Natural killer cell (primary cell): ENCODE measurements at regions not wholly inside any gene's neighbourhood (a gene's known extent, or its start where the extent isn't known, plus 50 kb on each side); places are given as distances from the start of the nearest gene placed in this dataset.

Experiments
- ATAC-seq, 3 donors: fragments of 150-1000 bp in 2 of 3; fragments of 200-7000 bp in 1 of 3; cut with Tn5 transposase; 1 replicate in 1 of 3; 2 replicates in 2 of 3; pipeline ENCODE4 v1.10.0; 2021; ENCODE audit warnings: mild to moderate bottlenecking in 2 of 3, moderate library complexity in 2 of 3
- DNase-seq, 2 donors: peaks; one replicate each; pipeline versions ENCODE4 v3.0.0 to v3.0.0-alpha.2; 2013 to 2021; ENCODE audit warnings: mixed read lengths in 1 of 2
- H3K27ac ChIP-seq: one replicate; pipeline ENCODE4 v1.5.1; 2013; ENCODE audit warnings: mild to moderate bottlenecking, low read length
- H3K27me3 ChIP-seq: one replicate; pipeline ENCODE4 v1.6.1; 2013; ENCODE audit warnings: low read length; ENCODE audit not compliant: control insufficient read depth, insufficient read depth
- H3K36me3 ChIP-seq: one replicate; pipeline ENCODE4 v1.6.1; 2013; ENCODE audit warnings: low read length; ENCODE audit not compliant: control insufficient read depth, insufficient read depth
- H3K4me1 ChIP-seq: one replicate; pipeline ENCODE4 v1.6.1; 2013; ENCODE audit warnings: low read length; ENCODE audit not compliant: control insufficient read depth, insufficient read depth
- H3K4me3 ChIP-seq: one replicate; pipeline ENCODE4 v1.5.1; 2013; ENCODE audit warnings: low read length
- H3K9me3 ChIP-seq: one replicate; pipeline ENCODE4 v1.6.1; 2013; ENCODE audit warnings: low read length; ENCODE audit not compliant: control insufficient read depth, insufficient read depth
- H3K27ac Mint-ChIP-seq, 2 donors: one replicate each; pipeline ENCODE4 v1.8.0; 2022; ENCODE audit warnings: mild to moderate bottlenecking in 2 of 2, mixed read lengths in 2 of 2, moderate library complexity in 1 of 2
- H3K27me3 Mint-ChIP-seq, 2 donors: one replicate each; pipeline ENCODE4 v1.8.0; 2022; ENCODE audit warnings: low read depth in 2 of 2, mixed read lengths in 2 of 2
- H3K36me3 Mint-ChIP-seq: one replicate; pipeline ENCODE4 v1.8.0; 2022; ENCODE audit warnings: mixed read lengths
- H3K4me1 Mint-ChIP-seq, 2 donors: one replicate each; pipeline ENCODE4 v1.8.0; 2022; ENCODE audit warnings: mixed read lengths in 2 of 2
- H3K4me3 Mint-ChIP-seq: one replicate; pipeline ENCODE4 v1.8.0; 2022; ENCODE audit warnings: mild to moderate bottlenecking, moderate library complexity, mixed read lengths
- H3K9me3 Mint-ChIP-seq, 2 donors: one replicate each; pipeline ENCODE4 v1.8.0; 2022; ENCODE audit warnings: mixed read lengths in 2 of 2
- CTCF ChIP-seq: fragments of 200-600 bp; IDR thresholded peaks from one replicate; pipeline ENCODE4 v1.8.0; 2022; ENCODE audit warnings: antibody characterized with exemption
- WGBS: methylation state at CpG from one replicate; pipeline ENCODE4 v1.1.7; 2013; ENCODE audit warnings: missing lambda C conversion rate; ENCODE audit not compliant: insufficient coverage; 5-methylcytosine and 5-hydroxymethylcytosine counted together
- intact Hi-C: fragments of 100-400 bp; cut with micrococcal nuclease; formaldehyde crosslinking; loops from one replicate; pipeline ENCODE4 v1.14.2; 2022

- no peak overlapping the region for H3K4me3 Mint-ChIP-seq
- no peaks in the 10 kb centered on the region for H3K36me3 Mint-ChIP-seq
- peaks cover 10 to 17% of the 10 kb centered on the region in 2 donors for H3K9me3 Mint-ChIP-seq
- no peaks in the 10 kb centered on the region for H3K9me3 ChIP-seq
- WGBS, result 70% methylated on average over 1 of the region's 2 CpGs
- H3K27me3 ChIP-seq, result no peaks in the 10 kb centered on the region
- H3K4me3 ChIP-seq, result no peak overlapping the region
- no peaks in the 10 kb centered on the region for H3K4me1 ChIP-seq
- no peaks in the 10 kb centered on the region for H3K4me1 Mint-ChIP-seq
- ATAC-seq, result no peak
- no peaks in the 10 kb centered on the region for H3K36me3 ChIP-seq
- no peak overlapping the region for H3K27ac Mint-ChIP-seq
- no peak for TF ChIP-seq CTCF
- intact Hi-C loops, result no loop called here
- no peaks in the 10 kb centered on the region for H3K27me3 Mint-ChIP-seq
- DNase-seq, result no peak
- H3K27ac ChIP-seq, result no peak overlapping the region
These were observed 849.4 kb downstream of the LRRTM4 start for GRCh38 chr2:76672798-76673197.

DNA sequence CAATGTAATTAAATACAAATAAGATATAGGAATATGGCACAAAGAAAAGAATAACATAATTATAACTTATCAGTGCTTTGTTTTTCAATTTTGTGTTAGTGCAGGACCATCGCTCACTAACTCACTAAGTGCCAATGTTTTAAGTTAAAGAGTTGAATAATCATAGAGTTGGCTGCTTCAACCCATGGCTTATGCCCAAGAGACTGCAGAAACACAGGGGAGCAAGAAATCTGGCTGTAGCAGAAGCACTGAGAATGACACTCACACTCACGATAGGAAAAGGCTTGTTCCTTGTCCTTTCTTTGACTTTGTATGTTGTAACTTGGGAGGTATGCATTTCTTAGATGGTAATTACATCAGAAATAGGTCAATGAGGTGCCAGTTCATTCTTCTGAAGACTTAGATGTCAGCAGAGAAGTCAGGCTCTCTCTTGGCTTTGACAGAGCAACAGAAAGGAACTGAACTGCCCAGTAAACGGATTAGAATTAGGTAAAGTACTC, 852.2 kb downstream of the LRRTM4 start:
- H3K4me1 Mint-ChIP-seq, result no peaks in the 10 kb centered on the region
- WGBS, result 93% methylated on average over 3 of the region's 3 CpGs

DNA sequence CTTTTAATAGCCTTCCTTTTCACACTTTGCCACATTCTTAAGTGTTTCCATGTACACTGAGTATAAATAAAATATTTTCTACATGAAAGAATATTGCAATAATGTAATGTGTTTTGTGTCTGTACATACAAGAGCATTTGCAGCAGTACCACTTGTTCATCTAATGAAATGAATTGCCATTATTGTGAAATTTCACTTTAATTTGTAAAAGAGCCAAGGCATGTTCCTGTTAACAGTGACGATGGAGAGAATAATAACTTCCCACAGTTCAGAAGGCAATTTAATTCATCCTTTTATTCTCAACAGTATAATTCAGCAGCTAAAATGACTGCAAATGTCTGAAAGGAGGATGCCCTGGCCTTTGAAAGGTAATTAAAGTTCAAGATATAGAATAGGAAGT, 853.9 kb downstream of the LRRTM4 start:
- H3K27ac Mint-ChIP-seq, result no peak overlapping the region
- H3K36me3 ChIP-seq, result no peaks in the 10 kb centered on the region
- H3K4me1 ChIP-seq, result no peaks in the 10 kb centered on the region
- no peak for TF ChIP-seq CTCF
- no peak overlapping the region for H3K27ac ChIP-seq
- no peak overlapping the region for H3K4me3 ChIP-seq
- DNase-seq (no peak), ATAC-seq (no peak)
- 80% methylated on average over 1 of the region's 1 CpG for WGBS
- H3K9me3 Mint-ChIP-seq, result peaks cover 15 to 18% of the 10 kb centered on the region in 2 donors
- no peaks in the 10 kb centered on the region for H3K4me1 Mint-ChIP-seq
- no peak overlapping the region for H3K4me3 Mint-ChIP-seq
- H3K9me3 ChIP-seq, result no peaks in the 10 kb centered on the region
- H3K27me3 Mint-ChIP-seq, result no peaks in the 10 kb centered on the region
- no peaks in the 10 kb centered on the region for H3K36me3 Mint-ChIP-seq
- H3K27me3 ChIP-seq, result no peaks in the 10 kb centered on the region
- intact Hi-C loops, result no loop called here

More for the DNA sequence above, 852.2 kb downstream of the LRRTM4 start:
- H3K27me3 Mint-ChIP-seq, result no peaks in the 10 kb centered on the region
- no peaks in the 10 kb centered on the region for H3K9me3 ChIP-seq
- TF ChIP-seq CTCF, result no peak
- no peak overlapping the region for H3K27ac Mint-ChIP-seq
- H3K4me1 ChIP-seq, result no peaks in the 10 kb centered on the region
- peaks cover 8 to 12% of the 10 kb centered on the region in 2 donors for H3K9me3 Mint-ChIP-seq
- H3K4me3 ChIP-seq, result no peak overlapping the region
- ATAC-seq, result no peak
- no peak for DNase-seq
- no peaks in the 10 kb centered on the region for H3K36me3 ChIP-seq
- H3K36me3 Mint-ChIP-seq, result no peaks in the 10 kb centered on the region
- H3K4me3 Mint-ChIP-seq, result no peak overlapping the region
- H3K27ac ChIP-seq, result no peak overlapping the region
- intact Hi-C loops, result no loop called here
- no peaks in the 10 kb centered on the region for H3K27me3 ChIP-seq

DNA sequence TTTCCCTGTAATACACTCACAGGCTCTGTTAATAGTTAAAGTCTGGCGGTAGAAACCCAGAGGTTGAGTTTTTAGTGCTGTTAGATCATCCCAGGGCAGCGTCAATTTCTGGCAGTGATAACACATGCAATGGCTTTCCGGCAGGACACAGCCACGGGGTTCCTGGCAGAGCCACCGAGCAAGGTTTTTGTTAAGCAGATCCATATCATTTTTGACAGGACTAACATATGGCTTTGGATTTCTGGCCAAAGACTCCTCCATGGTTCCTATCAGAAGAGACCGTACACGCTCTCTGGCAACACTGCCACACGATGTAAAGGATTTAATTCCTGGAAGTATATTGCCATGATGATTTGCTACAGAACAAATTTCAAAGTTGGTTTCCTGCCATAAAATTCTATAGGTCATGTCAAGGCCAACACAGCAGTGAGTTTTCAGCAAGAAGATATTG, 854.3 kb downstream of the LRRTM4 start:
- Histone ChIP-seq H3K27ac (no peak overlapping the region), H3K9me3 (no peaks in the 10 kb centered on the region), H3K36me3 (no peaks in the 10 kb centered on the region), H3K27me3 (no peaks in the 10 kb centered on the region), H3K4me1 (no peaks in the 10 kb centered on the region), H3K4me3 (no peak overlapping the region)
- intact Hi-C loops, result no loop called here
- H3K4me3 Mint-ChIP-seq, result no peak overlapping the region
- H3K4me1 Mint-ChIP-seq, result no peaks in the 10 kb centered on the region
- no peak for TF ChIP-seq CTCF
- WGBS, result 76% methylated on average over 8 of the region's 8 CpGs
- no peak for ATAC-seq
- DNase-seq, result no peak
- no peak overlapping the region for H3K27ac Mint-ChIP-seq
- no peaks in the 10 kb centered on the region for H3K36me3 Mint-ChIP-seq
- H3K27me3 Mint-ChIP-seq, result no peaks in the 10 kb centered on the region
- peaks cover 17 to 19% of the 10 kb centered on the region in 2 donors for H3K9me3 Mint-ChIP-seq
